Right renal pelvis (tissue), 4 donors: ENCODE measurements at regions not wholly inside any gene's neighbourhood (a gene's known extent, or its start where the extent isn't known, plus 50 kb on each side); places are given as distances from the start of the nearest gene placed in this dataset.
"Not testable (repeated sequence)": the region's sequence is repeated elsewhere in the genome, so short reads cannot be mapped to it uniquely, and the experiment has no call there.

Experiments used
- DNase-seq, 4 donors: peaks; one replicate each; pipeline ENCODE4 v3.0.0-alpha.2; 2013; ENCODE audit warnings: low read depth in 4 of 4, low spot score in 3 of 4, missing footprints in 1 of 4

GRCh38 chr3:152147748-152148147 lies 121.0 kb upstream of the MBNL1 start:
- no peak for DNase-seq

- DNase-seq: no peak
Observed at GRCh38 chr3:152148579-152148978, 120.2 kb upstream of the MBNL1 start.

- no peak for DNase-seq
Observed at GRCh38 chr3:152149832-152150231, 118.9 kb upstream of the MBNL1 start.

GRCh38 chr3:152151216-152151876 lies 117.4 kb upstream of the MBNL1 start:
- no peak for DNase-seq

GRCh38 chr3:152151877-152152765 lies 116.6 kb upstream of the MBNL1 start:
- DNase-seq: not testable (repeated sequence)

GRCh38 chr3:152153115-152153514 lies 115.6 kb upstream of the MBNL1 start:
- DNase-seq: not testable (repeated sequence)

GRCh38 chr3:152155246-152156020 lies 113.3 kb upstream of the MBNL1 start:
- DNase-seq: no peak

- DNase-seq: no peak
Observed at GRCh38 chr3:152156880-152157279, 111.8 kb upstream of the MBNL1 start.

GRCh38 chr3:152157337-152157736 lies 111.4 kb upstream of the MBNL1 start:
- DNase-seq: no peak

- no peak for DNase-seq
Observed at GRCh38 chr3:152159328-152159727, 109.4 kb upstream of the MBNL1 start.

GRCh38 chr3:152160350-152161011 lies 108.2 kb upstream of the MBNL1 start:
- DNase-seq: no peak

- no peak for DNase-seq
Observed at GRCh38 chr3:152172460-152172859, 96.3 kb upstream of the MBNL1 start.

- no peak for DNase-seq
Observed at GRCh38 chr3:152173627-152174026, 95.1 kb upstream of the MBNL1 start.

- no peak for DNase-seq
Observed at GRCh38 chr3:152174876-152175527, 93.7 kb upstream of the MBNL1 start.

- DNase-seq: no peak
Observed at GRCh38 chr3:152175528-152175889, 93.2 kb upstream of the MBNL1 start.

GRCh38 chr3:152176241-152176640 lies 92.5 kb upstream of the MBNL1 start:
- no peak for DNase-seq

- no peak for DNase-seq
Observed at GRCh38 chr3:152176998-152177397, 91.7 kb upstream of the MBNL1 start.

- no peak for DNase-seq
Observed at GRCh38 chr3:152177757-152178156, 91.0 kb upstream of the MBNL1 start.

- peak in 2 of 4 donors; percentile 16 to 31 for DNase-seq
Observed at GRCh38 chr3:152183473-152183872, 85.3 kb upstream of the MBNL1 start.

GRCh38 chr3:152184971-152185686 lies 83.6 kb upstream of the MBNL1 start:
- DNase-seq: no peak
